DMS 273 (cell line): ENCODE measurements at regions not wholly inside any gene's neighbourhood (a gene's known extent, or its start where the extent isn't known, plus 50 kb on each side); places are given as distances from the start of the nearest gene placed in this dataset.

Experiments
- DNase-seq: peaks from one replicate; lab custom pipeline; 2025; ENCODE audit not compliant: unreplicated experiment; lab: John Stamatoyannopoulos, UW

- DNase-seq, result no peak
Observed at GRCh38 chr9:99513441-99514112, 291.5 kb downstream of the SEC61B start.

DNA sequence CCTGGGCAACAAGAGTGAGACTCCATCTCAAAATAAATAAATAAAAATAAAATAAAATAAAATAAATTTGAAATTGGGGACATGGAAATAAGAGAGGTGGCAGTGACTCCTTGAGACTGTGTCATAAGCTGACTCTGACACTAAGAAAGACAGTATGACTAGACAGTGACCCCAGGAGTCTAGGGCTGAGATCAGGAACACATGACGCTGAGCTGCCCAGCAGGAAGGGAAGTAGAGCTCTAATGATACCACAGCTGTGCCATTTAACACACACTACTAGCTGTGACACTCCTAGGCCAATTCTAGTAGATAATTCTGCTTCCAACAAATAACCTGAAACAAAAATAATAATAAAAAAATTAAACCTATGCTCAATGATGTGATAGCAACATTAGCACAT lies 293.0 kb downstream of the SEC61B start:
- DNase-seq, result no peak

DNA sequence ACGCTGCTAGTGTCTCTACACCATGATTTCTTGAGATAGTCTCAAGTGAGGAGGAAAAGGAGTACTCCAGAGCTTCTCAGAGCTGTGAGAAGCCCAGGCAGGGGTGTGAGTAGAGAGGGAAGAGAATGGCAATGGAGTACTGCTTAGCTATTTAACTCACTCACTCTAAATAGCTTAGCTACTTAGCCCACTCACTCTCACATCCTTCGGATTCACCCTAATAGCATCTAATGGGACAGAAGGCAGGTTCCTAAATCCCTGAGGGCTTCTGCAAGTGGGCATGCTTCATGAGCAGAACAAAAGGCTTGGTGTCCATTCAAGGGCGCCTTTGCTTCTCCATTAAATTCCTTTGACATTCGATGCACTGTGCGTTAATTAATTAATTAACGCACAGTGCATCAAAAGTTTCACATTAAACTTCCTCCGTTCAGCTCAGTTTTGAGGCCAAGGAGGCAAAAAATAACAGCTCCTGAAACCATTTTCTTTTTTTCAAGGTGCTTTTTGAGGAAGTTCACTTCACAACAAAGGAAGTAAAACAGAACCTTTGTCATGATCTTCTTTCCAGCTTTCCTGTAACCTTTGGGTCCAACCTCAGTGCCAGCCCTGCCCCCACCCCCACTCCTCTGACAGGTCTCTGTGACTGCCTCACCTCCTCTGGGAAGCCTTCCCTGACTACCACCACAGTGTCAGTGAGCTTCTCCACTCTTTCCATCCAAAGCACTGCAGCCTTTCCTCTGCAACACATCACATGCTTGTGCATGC lies 294.0 kb downstream of the SEC61B start:
- DNase-seq, result no peak

DNA sequence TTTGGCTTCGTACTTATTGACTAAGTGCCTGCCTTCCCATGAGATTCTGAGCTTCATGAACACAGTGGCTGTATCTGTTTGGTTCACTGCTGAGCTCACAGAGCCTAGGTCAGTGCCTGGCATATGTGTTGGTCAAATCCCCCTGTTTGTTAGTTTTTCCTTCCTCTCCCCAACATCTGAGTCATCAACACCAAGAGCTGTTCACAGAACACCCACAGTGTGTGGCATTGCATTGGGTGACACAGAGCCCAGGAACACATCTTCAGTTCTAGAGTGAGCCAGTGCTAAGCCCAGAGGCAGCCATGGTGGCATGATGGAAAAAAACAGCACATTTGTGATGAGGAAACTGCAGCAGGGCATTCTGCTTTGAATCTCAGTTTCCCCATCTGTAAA lies 294.6 kb downstream of the SEC61B start:
- DNase-seq, result no peak

DNA sequence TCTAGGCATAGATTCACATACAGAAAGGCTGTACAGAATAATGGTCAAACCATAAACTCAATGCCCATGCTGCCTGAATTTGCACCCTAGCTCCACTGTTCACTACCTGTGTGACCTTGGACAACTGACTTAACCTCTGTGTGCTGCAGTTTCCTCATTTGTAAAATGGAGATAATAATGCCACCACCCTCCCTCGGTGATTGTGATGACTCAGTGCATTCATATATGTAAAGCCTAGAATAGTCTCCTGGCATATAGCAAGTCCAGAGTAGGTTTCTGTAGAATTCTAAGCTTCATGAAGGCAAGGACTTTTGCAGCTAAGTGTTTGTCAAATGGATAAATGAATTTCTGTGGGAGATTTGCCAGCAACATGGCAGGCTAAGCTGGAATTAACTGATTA lies 297.8 kb upstream of the NR4A3 start:
- DNase-seq, result no peak

- peak; percentile 4 for DNase-seq
Observed at GRCh38 chr9:99531313-99531712, 290.4 kb upstream of the NR4A3 start.

- DNase-seq, result no peak
Observed at GRCh38 chr9:99533421-99533820, 288.3 kb upstream of the NR4A3 start.

DNA sequence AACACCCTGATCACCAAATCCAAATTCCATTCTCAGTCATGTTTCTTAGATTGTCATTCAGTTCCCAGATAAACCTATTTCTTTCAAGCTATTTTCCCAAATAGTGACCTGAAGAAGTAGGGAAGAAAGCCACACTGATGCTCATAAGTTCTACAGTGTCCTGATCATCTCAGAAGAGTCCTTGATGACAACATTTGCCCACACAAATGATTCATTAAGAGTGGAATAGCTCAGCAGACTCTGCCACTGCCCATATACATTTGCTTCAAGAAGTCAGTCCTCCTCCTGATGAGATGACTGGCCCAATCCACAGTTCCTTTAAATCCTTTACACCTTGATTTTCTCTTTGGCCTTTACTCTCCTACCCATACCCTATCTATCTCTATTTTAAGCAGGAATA lies 283.7 kb upstream of the NR4A3 start:
- DNase-seq, result no peak

- no peak for DNase-seq
Observed at GRCh38 chr9:99544526-99544925, 277.2 kb upstream of the NR4A3 start.

DNA sequence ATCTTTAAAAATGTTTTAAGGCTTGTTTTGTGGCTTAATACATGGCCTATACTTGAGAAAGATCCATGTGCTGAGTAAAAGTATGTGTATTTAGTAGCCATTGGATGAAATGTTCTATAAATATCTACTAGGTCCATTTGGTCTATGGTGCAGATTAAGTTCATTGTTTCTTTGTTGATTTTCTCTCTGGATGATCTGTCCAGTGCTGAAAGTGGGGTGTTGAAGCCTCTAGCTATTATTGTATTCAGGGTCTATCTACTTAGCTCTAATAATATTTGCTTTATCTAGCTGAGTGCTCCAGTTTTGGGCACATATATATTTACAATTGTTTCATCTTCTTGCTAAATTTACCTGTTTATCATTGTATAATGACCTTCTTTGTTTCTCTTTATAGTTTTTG lies 272.2 kb upstream of the NR4A3 start:
- DNase-seq, result no peak

DNA sequence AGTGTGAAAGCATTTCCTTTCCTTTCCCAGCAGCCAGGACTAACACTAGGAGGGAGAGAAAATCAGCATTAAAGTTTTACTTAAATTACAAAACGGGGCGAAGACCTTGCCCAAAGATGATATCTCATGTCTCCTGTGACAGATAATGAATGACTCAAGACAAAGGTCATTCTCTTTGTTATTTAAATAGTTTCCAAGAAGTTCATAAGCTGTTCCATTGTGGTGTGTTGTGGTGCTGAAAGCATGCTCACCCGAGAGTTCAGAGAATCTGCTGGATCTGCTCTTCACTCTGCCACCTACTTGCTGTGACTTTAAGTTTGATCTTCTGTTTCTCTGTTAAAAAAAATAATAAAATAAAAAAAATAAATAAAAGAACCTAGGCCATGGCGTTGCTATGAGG lies 265.9 kb upstream of the NR4A3 start:
- DNase-seq, result no peak

DNA sequence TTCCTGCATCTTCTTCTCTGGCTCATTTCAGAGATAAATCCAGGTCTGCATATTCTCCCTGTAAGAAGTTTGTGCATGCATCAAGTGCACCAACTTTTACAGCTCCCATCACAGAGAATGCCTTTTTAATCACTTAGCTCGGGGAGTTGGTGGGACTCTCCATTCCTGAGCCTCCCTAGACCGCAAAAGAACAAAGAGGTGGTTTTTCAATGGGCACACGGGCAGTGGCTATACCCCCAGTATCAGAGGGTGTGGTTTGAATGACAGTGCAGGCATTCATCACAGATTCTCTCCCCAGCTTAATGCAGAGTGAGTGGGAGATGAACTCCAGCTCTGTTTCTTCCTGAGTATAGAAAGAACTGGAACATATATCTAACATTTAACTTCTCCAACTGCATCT lies 264.7 kb upstream of the NR4A3 start:
- DNase-seq, result no peak

DNA sequence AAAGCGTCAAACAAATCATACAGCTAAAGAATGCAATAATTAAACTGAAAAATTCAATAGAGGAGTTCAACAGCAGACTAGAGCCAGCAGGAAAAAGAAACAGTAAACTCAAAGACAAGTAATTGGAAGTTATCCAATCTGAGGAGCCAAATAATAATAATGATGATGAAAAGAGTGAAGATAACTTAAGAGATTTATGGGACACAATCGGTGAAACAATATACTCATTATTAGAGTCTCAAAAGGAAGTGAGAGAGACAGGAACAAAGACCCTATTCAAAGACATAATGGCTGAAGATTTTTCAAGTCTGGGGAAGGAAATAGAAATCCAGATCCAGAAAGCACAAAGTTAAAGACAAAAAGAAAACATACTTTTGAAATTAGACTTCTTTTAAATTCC lies 263.9 kb upstream of the NR4A3 start:
- no peak for DNase-seq

- DNase-seq, result no peak
Observed at GRCh38 chr9:99559776-99560175, 261.9 kb upstream of the NR4A3 start.

DNA sequence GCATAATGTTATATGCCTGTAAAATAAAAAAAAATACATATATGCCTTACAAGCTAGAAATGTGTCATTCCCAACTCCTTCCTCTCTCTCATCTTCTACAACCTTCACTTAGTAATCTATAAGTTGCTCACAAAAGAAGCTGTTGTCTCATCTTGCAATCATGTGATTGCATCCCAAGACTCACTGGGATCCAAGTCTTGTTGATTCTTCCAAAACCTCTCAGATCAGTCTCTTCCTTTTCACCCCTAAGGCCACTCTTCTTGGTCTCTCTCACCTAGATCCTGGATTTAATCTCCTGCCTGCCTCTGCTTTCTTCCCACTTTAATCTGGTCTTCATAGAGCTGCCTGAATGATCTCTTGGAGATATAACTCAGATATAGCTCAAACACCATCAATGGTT lies 261.1 kb upstream of the NR4A3 start:
- DNase-seq, result no peak

- peak; percentile 34 for DNase-seq
Observed at GRCh38 chr9:99561509-99561917, 260.2 kb upstream of the NR4A3 start.

- DNase-seq, result no peak
Observed at GRCh38 chr9:99561961-99562565, 259.6 kb upstream of the NR4A3 start.

DNA sequence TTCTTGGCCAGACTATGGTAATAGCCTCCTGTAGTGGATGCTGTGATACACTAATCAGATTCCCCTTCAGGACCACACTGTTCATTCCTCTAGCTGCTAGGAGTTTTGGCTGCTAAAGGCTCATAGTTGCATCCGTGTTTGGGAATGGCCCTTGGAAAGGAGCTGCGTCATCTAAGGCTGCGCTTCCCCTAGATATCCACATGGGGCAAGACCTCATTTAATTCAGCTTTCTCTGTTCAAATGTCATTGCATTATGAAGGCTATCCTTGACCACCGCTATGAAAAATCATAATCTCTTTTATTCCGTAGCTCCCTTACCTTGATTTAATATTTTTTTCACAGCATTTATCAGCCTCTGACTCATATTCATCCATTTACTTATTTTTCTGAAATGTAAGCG lies 258.3 kb upstream of the NR4A3 start:
- no peak for DNase-seq

GRCh38 chr9:99565203-99565602 lies 256.5 kb upstream of the NR4A3 start:
- no peak for DNase-seq

GRCh38 chr9:99567436-99567835 lies 254.2 kb upstream of the NR4A3 start:
- DNase-seq, result no peak

DNA sequence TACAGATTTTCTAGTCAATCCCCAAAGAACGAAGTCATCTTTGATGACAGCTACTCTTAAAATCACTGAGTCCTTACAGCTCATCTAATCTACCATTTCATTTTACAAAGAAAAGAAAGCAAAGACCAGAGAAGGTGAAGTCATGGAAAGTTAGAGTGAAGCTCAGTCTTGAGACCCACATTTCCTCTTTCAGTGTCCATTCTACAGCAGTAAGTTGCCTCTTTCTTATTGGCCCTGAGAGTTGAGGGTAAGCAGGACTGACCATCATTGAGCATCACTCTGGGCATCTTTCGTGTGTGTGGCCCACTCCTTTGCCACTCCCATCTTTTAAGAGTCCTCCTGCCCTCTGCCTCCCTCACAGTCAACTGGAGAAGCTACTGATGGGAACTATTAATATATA lies 251.8 kb upstream of the NR4A3 start:
- no peak for DNase-seq

GRCh38 chr9:99572567-99572966 lies 249.1 kb upstream of the NR4A3 start:
- no peak for DNase-seq
